CD8-positive, alpha-beta memory T cell (primary cell): ENCODE measurements at regions not wholly inside any gene's neighbourhood (a gene's known extent, or its start where the extent isn't known, plus 50 kb on each side); places are given as distances from the start of the nearest gene placed in this dataset.
"Not testable (repeated sequence)": the region's sequence is repeated elsewhere in the genome, so short reads cannot be mapped to it uniquely, and the experiment has no call there.

Experiments used
- CTCF ChIA-PET: fragments of 350-600 bp; sonication (Branson Sonifier 250); formaldehyde crosslinking; loops from one replicate; lab custom pipeline; 2021; ENCODE audit warnings: antibody characterized with exemption; lab: Charles Lee
- POLR2A ChIA-PET: fragments of 350-600 bp; sonication (Branson Sonifier 250); formaldehyde crosslinking; loops from one replicate; lab custom pipeline; 2021; ENCODE audit warnings: antibody characterized with exemption; lab: Charles Lee
- DNase-seq, 5 donors: peaks; one replicate each; pipeline versions ENCODE4 v3.0.0 to v3.0.0-alpha.2; 2020 to 2022; ENCODE audit warnings: mixed read lengths in 1 of 5
- H3K27ac ChIP-seq: one replicate; pipeline ENCODE4 v1.7.0; 2013; ENCODE audit warnings: low read depth, mild to moderate bottlenecking, low read length, moderate library complexity
- H3K27me3 ChIP-seq: 2 replicates; pipeline ENCODE4 v1.7.0; 2013; ENCODE audit warnings: low read length, mild to moderate bottlenecking; ENCODE audit not compliant: insufficient read depth, poor library complexity, severe bottlenecking
- H3K36me3 ChIP-seq: 2 replicates; pipeline ENCODE4 v1.7.0; 2013; ENCODE audit warnings: mild to moderate bottlenecking, low read length, moderate library complexity; ENCODE audit not compliant: insufficient read depth
- H3K4me1 ChIP-seq: 2 replicates; pipeline ENCODE4 v1.7.0; 2013; ENCODE audit warnings: mild to moderate bottlenecking, low read length, moderate library complexity; ENCODE audit not compliant: insufficient read depth
- H3K4me3 ChIP-seq: 2 replicates; pipeline ENCODE4 v1.7.0; 2013; ENCODE audit warnings: mild to moderate bottlenecking, low read length
- H3K9me3 ChIP-seq: 2 replicates; pipeline ENCODE4 v1.7.0; 2013; ENCODE audit warnings: mild to moderate bottlenecking, low read length
- H3K27ac Mint-ChIP-seq, 8 donors: one replicate each; pipeline ENCODE4 v1.8.0; 2020 to 2021; ENCODE audit warnings: mixed read lengths in 8 of 8, mild to moderate bottlenecking in 6 of 8, inconsistent platforms in 3 of 8, moderate library complexity in 3 of 8
- H3K27me3 Mint-ChIP-seq, 2 donors: one replicate each; pipeline ENCODE4 v1.8.0; 2020 to 2021; ENCODE audit warnings: mixed read lengths in 2 of 2, mild to moderate bottlenecking in 1 of 2, moderate library complexity in 1 of 2
- H3K36me3 Mint-ChIP-seq, 3 donors: one replicate each; pipeline ENCODE4 v1.8.0; 2020 to 2021; ENCODE audit warnings: mixed read lengths in 3 of 3, inconsistent platforms in 1 of 3, mild to moderate bottlenecking in 1 of 3
- H3K4me1 Mint-ChIP-seq, 3 donors: one replicate each; pipeline ENCODE4 v1.8.0; 2020 to 2021; ENCODE audit warnings: mixed read lengths in 3 of 3, inconsistent platforms in 1 of 3, mild to moderate bottlenecking in 1 of 3
- H3K4me3 Mint-ChIP-seq, 7 donors: one replicate each; pipeline ENCODE4 v1.8.0; 2020 to 2021; ENCODE audit warnings: mixed read lengths in 7 of 7, mild to moderate bottlenecking in 6 of 7, moderate library complexity in 4 of 7, inconsistent platforms in 2 of 7
- H3K9me3 Mint-ChIP-seq, 5 donors: one replicate each; pipeline ENCODE4 v1.8.0; 2020 to 2022; ENCODE audit warnings: mixed read lengths in 5 of 5, mild to moderate bottlenecking in 3 of 5, moderate library complexity in 2 of 5, inconsistent platforms in 1 of 5

- Histone ChIP-seq H3K27me3 (no peaks in the 10 kb centered on the region), H3K4me3 (no peak overlapping the region), H3K9me3 (no peaks in the 10 kb centered on the region), H3K27ac (no peak overlapping the region), H3K4me1 (no peaks in the 10 kb centered on the region), H3K36me3 (no peaks in the 10 kb centered on the region)
- no peaks in the 10 kb centered on the region for H3K36me3 Mint-ChIP-seq
- ChIA-PET POLR2A (no interaction called here), CTCF (no interaction called here)
- no peak overlapping the region for H3K27ac Mint-ChIP-seq
- no peak overlapping the region for H3K4me3 Mint-ChIP-seq
- H3K27me3 Mint-ChIP-seq: no peaks in the 10 kb centered on the region
- H3K4me1 Mint-ChIP-seq: no peaks in the 10 kb centered on the region
- no peak for DNase-seq
- peaks cover 0 to 3% (median 1%) of the 10 kb centered on the region in 5 donors for H3K9me3 Mint-ChIP-seq
Observed at GRCh38 chr6:121887724-121888123, 452.3 kb downstream of the GJA1 start.

DNA sequence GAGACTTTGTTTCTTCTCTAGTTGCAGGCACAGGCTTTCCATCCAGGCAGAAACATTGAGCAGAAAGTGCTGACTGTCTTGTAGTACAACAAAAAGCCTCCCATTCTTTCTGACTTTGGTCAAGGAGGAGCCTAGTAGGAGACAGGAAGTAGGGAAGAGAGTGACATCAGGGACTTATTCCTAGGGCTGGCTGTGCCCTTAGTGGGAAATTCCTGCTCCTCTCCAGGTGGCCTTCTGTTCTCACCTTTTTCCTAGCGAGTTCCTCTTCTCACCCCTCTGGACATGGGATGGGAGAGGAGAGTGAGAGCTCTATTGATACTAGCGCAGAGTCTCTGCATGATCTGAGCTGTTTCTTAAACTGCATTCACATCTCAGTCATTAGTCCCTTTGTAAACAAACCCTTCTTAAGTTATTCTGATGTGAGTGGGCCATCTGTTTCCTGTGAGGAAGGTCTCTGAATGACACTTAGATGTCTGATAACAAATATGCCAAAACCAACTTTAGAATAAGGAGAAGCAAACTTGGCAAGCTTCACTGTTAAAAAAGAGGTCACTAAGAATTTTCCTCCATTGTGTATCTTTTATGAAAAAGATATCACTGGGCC lies 455.0 kb downstream of the GJA1 start:
- H3K9me3 ChIP-seq: no peaks in the 10 kb centered on the region
- no peaks in the 10 kb centered on the region for H3K36me3 Mint-ChIP-seq

DNA sequence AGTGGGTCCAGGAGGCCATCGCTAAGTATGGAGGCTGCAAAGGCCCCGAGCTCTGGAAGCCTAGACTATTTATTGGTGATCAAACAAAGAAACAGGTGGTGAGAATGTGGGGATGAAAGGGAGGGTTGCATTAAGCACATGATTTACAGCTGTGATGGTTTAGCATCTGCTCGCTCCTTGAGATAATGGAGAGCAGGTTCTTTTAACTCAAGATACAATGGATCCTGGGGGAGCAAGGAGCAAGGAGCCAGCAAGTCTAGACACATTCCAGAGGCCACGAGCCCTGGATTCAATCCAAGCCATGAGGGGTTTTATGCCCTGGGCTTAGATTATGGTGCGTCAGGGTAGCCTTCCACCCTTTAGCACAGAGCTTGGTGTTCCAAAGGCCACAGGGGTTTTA lies 460.3 kb downstream of the GJA1 start:
- H3K4me3 Mint-ChIP-seq, H3K9me3 ChIP-seq, H3K4me3 ChIP-seq, H3K36me3 ChIP-seq, H3K27ac ChIP-seq, DNase-seq, H3K27me3 ChIP-seq, H3K36me3 Mint-ChIP-seq, CTCF ChIA-PET, H3K27ac Mint-ChIP-seq, H3K4me1 ChIP-seq, H3K4me1 Mint-ChIP-seq, POLR2A ChIA-PET, H3K9me3 Mint-ChIP-seq, H3K27me3 Mint-ChIP-seq: not testable (repeated sequence)

More for the DNA sequence above, 455.0 kb downstream of the GJA1 start:
- no peak overlapping the region for H3K4me3 Mint-ChIP-seq
- DNase-seq: no peak
- Histone ChIP-seq H3K4me3 (no peak overlapping the region), H3K27me3 (no peaks in the 10 kb centered on the region), H3K36me3 (no peaks in the 10 kb centered on the region), H3K4me1 (no peaks in the 10 kb centered on the region), H3K27ac (no peak overlapping the region)
- peaks cover 0 to 3% (median 1%) of the 10 kb centered on the region in 5 donors for H3K9me3 Mint-ChIP-seq
- CTCF ChIA-PET: no interaction called here
- H3K27ac Mint-ChIP-seq: no peak overlapping the region
- H3K27me3 Mint-ChIP-seq: no peaks in the 10 kb centered on the region
- H3K4me1 Mint-ChIP-seq: no peaks in the 10 kb centered on the region
- POLR2A ChIA-PET: no interaction called here

DNA sequence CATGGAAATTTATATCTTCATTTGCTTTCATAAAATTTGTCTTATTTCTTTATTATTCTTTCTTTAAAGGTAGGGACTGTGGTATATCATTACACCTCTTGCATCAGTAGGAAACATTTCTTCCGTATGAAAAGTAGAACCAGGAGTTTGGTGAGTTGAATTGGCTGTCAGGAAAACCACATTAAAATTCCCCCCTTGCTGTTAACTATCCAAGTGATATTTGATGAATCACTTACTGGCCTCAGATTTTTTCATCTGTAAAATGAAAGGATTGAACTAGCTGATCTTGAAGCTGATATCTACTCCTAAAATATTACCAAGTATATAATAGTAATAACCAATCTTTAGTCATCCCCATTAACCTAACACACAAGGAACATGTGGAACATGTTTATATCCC lies 460.9 kb downstream of the GJA1 start:
- ChIA-PET POLR2A (no interaction called here), CTCF (no interaction called here)
- H3K27ac Mint-ChIP-seq: no peak overlapping the region
- Histone ChIP-seq H3K9me3 (no peaks in the 10 kb centered on the region), H3K4me1 (no peaks in the 10 kb centered on the region), H3K27me3 (no peaks in the 10 kb centered on the region), H3K4me3 (no peak overlapping the region), H3K27ac (no peak overlapping the region), H3K36me3 (no peaks in the 10 kb centered on the region)
- DNase-seq: no peak
- no peaks in the 10 kb centered on the region for H3K27me3 Mint-ChIP-seq
- H3K9me3 Mint-ChIP-seq: peaks cover 0 to 3% (median 0%) of the 10 kb centered on the region in 5 donors
- H3K4me1 Mint-ChIP-seq: no peaks in the 10 kb centered on the region
- H3K4me3 Mint-ChIP-seq: no peak overlapping the region
- no peaks in the 10 kb centered on the region for H3K36me3 Mint-ChIP-seq

GRCh38 chr6:121896771-121897170 lies 461.3 kb downstream of the GJA1 start:
- CTCF ChIA-PET: no interaction called here
- POLR2A ChIA-PET: no interaction called here

GRCh38 chr6:121897337-121897760 lies 461.9 kb downstream of the GJA1 start:
- no peak overlapping the region for H3K27ac ChIP-seq
- H3K9me3 ChIP-seq: no peaks in the 10 kb centered on the region
- H3K27me3 Mint-ChIP-seq: no peaks in the 10 kb centered on the region
- POLR2A ChIA-PET: no interaction called here
- no peaks in the 10 kb centered on the region for H3K36me3 ChIP-seq
- no peak overlapping the region for H3K27ac Mint-ChIP-seq
- DNase-seq: no peak
- no peak overlapping the region for H3K4me3 ChIP-seq
- H3K4me1 Mint-ChIP-seq: no peaks in the 10 kb centered on the region
- H3K27me3 ChIP-seq: no peaks in the 10 kb centered on the region
- CTCF ChIA-PET: no interaction called here
- no peaks in the 10 kb centered on the region for H3K36me3 Mint-ChIP-seq
- peaks cover 0 to 3% (median 0%) of the 10 kb centered on the region in 5 donors for H3K9me3 Mint-ChIP-seq
- no peak overlapping the region for H3K4me3 Mint-ChIP-seq
- H3K4me1 ChIP-seq: no peaks in the 10 kb centered on the region

More at GRCh38 chr6:121896771-121897170, 461.3 kb downstream of the GJA1 start:
- Histone ChIP-seq H3K36me3 (no peaks in the 10 kb centered on the region), H3K27ac (no peak overlapping the region), H3K9me3 (no peaks in the 10 kb centered on the region), H3K4me1 (no peaks in the 10 kb centered on the region), H3K27me3 (no peaks in the 10 kb centered on the region), H3K4me3 (no peak overlapping the region)
- Mint-ChIP-seq H3K27ac (no peak overlapping the region), H3K36me3 (no peaks in the 10 kb centered on the region), H3K27me3 (no peaks in the 10 kb centered on the region), H3K4me3 (no peak overlapping the region), H3K9me3 (peaks cover 0 to 3% (median 0%) of the 10 kb centered on the region in 5 donors), H3K4me1 (no peaks in the 10 kb centered on the region)
- no peak for DNase-seq

- Mint-ChIP-seq H3K4me1 (no peaks in the 10 kb centered on the region), H3K36me3 (no peaks in the 10 kb centered on the region), H3K9me3 (peaks cover 0 to 11% (median 0%) of the 10 kb centered on the region in 5 donors), H3K27ac (no peak overlapping the region), H3K4me3 (no peak overlapping the region), H3K27me3 (no peaks in the 10 kb centered on the region)
- no peak overlapping the region for H3K27ac ChIP-seq
- H3K27me3 ChIP-seq: no peaks in the 10 kb centered on the region
- H3K4me1 ChIP-seq: no peaks in the 10 kb centered on the region
- no peaks in the 10 kb centered on the region for H3K9me3 ChIP-seq
- no peak overlapping the region for H3K4me3 ChIP-seq
- CTCF ChIA-PET: no interaction called here
- no peaks in the 10 kb centered on the region for H3K36me3 ChIP-seq
- DNase-seq: no peak
- POLR2A ChIA-PET: no interaction called here
Observed at GRCh38 chr6:121901432-121901831, 466.0 kb downstream of the GJA1 start.

- Histone ChIP-seq H3K36me3 (no peaks in the 10 kb centered on the region), H3K4me3 (no peak overlapping the region), H3K27ac (no peak overlapping the region), H3K4me1 (no peaks in the 10 kb centered on the region), H3K9me3 (no peaks in the 10 kb centered on the region), H3K27me3 (no peaks in the 10 kb centered on the region)
- H3K4me3 Mint-ChIP-seq: no peak overlapping the region
- H3K9me3 Mint-ChIP-seq: peaks cover 3 to 22% (median 6%) of the 10 kb centered on the region in 5 donors
- DNase-seq: no peak
- H3K27ac Mint-ChIP-seq: no peak overlapping the region
- H3K4me1 Mint-ChIP-seq: no peaks in the 10 kb centered on the region
- no peaks in the 10 kb centered on the region for H3K27me3 Mint-ChIP-seq
- POLR2A ChIA-PET: no interaction called here
- CTCF ChIA-PET: no interaction called here
- H3K36me3 Mint-ChIP-seq: no peaks in the 10 kb centered on the region
Observed at GRCh38 chr6:121904559-121904958, 469.1 kb downstream of the GJA1 start.
